ENCODE measurements at regions not wholly inside any gene's neighbourhood (a gene's known extent, or its start where the extent isn't known, plus 50 kb on each side); places are given as distances from the start of the nearest gene placed in this dataset.

DNA sequence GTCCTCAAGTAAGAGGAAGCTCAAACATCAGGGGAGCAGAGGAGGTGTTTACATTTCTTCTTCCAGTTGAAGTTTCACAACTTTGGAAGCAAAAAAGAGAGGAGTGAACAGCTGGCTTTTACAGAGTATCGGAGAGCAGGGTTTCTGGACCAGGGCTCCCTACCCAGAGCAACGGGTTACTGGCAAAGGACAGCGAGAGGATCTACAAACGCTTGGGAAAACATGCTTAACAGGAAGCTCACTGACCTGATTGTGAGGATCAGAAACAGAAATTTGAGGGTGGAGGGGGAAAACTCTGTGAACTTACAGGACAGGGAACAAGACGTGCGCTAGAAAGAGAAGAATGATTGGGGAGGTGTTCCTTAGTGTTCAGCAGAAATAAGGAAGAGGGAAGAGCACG lies 85.7 kb upstream of the TAB2 start:
- H3K27ac ChIP-seq = no peak overlapping the region
- TF ChIP-seq, protein P1, sequence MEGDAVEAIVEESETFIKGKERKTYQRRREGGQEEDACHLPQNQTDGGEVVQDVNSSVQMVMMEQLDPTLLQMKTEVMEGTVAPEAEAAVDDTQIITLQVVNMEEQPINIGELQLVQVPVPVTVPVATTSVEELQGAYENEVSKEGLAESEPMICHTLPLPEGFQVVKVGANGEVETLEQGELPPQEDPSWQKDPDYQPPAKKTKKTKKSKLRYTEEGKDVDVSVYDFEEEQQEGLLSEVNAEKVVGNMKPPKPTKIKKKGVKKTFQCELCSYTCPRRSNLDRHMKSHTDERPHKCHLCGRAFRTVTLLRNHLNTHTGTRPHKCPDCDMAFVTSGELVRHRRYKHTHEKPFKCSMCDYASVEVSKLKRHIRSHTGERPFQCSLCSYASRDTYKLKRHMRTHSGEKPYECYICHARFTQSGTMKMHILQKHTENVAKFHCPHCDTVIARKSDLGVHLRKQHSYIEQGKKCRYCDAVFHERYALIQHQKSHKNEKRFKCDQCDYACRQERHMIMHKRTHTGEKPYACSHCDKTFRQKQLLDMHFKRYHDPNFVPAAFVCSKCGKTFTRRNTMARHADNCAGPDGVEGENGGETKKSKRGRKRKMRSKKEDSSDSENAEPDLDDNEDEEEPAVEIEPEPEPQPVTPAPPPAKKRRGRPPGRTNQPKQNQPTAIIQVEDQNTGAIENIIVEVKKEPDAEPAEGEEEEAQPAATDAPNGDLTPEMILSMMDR (conservative IDR thresholded peaks at IDR 0.05) = no peak

DNA sequence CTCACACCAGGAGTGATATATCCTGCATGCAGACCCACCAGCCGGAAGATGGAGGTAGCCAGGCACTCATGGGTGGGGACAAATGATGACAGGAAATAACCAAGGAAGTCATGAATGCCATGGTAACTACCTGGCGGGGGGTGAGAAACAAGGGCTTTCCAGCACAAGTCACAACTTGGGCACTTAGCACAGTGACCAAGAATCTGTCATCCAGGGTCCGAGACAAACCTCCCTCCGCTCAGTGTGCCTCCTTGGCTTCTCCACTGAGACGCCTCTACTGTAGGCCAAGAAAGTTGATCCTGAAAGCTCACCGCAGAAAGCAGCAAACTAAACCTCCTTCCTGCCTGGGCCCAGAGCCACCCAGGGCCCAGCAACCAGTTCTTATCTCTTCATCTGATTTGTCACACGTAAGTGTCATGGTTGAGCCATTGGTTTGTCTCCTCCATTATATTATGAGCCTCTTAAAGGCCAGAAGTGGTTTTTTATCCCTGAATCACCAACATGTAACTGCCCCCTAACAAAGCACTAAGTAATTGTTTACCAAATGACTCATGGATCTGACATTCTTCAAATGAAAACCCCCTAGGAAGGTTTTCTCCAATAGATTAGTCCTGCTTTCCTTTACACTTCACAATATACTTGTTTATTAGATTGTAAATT lies 84.3 kb upstream of the TAB2 start:
- H3K27ac ChIP-seq = no peak overlapping the region
- TF ChIP-seq, protein P1 (conservative IDR thresholded peaks at IDR 0.05) = no peak

DNA sequence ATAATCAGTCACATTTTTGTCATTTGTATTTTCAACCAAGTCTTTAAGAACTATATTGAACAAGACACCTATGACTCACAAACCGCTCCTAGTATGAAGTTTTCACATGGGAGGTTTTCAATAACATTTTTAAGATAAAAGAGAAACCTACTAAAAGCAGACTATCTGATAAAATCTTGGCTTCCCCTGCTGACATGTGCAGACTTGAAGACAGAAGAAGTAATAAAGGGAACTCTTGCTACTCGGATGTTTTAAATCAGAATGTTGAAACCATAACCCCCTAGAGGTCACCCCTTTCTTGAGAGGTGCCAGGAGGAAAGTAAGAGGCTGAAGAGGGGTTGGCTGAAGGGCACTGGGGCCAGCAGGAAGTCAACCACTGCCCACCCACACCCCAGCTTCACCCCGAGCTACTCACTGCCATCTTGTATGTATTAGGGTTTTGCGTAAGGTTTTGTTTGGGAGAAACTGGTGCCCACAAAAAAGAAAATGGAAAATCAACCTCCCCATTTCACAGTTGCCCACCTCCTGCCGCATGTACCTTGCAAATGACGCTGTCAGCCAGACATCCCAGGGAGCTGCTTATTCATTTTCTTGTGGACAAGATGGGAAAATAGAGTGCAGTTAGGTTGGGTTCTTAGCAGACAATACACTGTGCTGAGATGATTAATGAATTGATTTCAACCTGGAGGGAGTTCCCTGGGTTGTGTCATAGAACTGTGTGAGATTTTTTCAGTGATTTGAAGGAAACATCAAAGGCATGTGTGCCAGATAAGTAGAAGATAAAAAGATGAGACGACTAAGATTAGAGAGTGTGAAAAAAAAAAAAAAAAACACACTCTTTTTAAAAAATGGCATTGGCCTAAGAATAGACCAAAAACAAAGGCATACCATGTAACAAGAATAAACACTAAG lies 83.2 kb upstream of the TAB2 start:
- TF ChIP-seq, protein P1 (conservative IDR thresholded peaks at IDR 0.05) = no peak
- no peak overlapping the region for H3K27ac ChIP-seq

DNA sequence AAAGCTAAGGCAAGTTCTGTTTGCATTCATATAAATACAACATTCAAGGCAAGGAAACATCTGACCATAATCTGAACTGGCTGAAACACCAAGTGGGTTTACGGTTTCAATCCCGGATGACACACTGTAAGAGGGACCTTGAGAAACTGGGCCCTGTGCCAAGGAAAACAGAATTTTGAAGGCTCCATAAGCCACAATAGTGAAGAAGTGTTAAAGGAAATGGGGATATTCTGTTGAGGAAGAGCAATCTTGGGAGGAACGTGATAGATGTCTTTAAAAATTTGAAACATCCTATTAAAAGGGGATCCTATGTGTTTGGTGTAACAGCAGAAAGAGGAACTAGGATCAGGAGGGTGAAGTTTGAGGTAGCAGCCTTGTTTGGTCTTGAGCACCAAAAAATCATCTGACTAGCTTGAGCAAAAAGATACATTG lies 82.4 kb upstream of the TAB2 start:
- TF ChIP-seq, protein P1 (conservative IDR thresholded peaks at IDR 0.05) = no peak
- no peak overlapping the region for H3K27ac ChIP-seq

DNA sequence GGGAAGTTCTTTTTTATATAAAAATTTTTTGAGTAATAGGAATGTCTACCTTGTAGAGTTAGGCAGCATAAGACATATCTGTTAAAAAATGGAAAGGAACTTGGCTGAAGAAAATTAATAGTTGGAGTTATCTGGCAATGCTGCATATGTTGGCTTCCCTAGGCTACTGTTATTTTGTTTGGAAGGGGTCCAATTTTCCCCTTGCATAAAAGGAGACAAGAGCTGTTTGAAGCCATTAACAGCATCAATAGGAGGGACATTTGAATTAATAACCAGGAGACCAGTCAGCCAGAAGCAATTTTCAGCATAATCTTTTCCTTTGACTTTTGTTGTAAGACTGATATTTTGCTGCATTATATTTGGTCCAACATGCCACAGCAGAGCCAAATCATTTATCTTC lies 80.9 kb upstream of the TAB2 start:
- H3K27ac ChIP-seq = no peak overlapping the region
- TF ChIP-seq, protein P1 (conservative IDR thresholded peaks at IDR 0.05) = no peak

DNA sequence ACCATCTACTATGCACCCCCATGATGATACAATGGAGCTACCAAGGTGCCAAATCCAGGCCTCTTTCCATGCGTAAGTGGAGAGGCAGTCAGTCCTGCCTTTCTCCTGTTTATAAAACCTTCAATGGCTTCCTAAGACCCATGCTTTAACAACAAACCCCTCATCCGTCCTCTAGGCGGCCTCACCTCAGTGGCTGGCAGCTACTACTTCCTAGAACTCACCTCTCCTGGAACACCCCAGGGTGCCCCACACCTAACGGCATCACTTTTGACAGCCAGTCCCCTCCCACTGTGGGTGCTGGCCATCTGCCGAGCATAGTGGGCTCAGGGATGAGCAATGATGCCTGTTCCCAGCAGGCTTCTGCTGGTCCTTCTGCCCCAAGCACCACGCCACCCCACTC lies 80.0 kb upstream of the TAB2 start:
- no peak overlapping the region for H3K27ac ChIP-seq
- TF ChIP-seq, protein P1 (conservative IDR thresholded peaks at IDR 0.05) = no peak

DNA sequence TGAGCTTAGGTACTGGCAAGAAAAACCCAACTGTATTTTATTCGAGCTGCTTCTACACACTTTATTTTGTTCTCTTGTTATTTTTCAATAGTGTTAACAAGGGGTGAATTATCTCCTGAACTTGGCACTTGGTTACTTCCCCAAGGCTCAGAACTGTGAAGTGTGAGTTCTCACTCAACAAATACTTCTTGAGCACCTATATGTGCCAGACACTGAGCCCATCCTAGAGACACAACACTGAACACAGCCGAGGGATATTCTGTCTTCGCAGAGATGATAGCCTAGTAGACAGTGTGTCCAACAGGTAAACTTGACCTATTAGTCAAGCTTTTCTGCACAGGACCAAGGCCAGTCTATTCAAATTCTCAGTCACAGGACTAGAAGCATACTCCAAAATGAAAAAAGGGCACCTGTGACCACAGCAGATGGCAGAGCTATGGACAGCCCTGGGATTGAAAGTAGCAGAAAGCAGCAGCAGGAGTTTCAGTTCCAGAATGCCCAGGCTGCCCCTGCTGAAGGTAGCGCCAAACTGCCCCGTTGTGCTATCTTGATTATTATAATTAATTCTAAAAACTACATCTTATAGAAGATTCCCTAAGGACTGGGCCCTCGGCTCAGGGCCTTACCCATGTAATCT lies 77.8 kb upstream of the TAB2 start:
- no peak overlapping the region for H3K27ac ChIP-seq
- TF ChIP-seq, protein P1 (conservative IDR thresholded peaks at IDR 0.05) = no peak
